ENCODE measurements at regions not wholly inside any gene's neighbourhood (a gene's known extent, or its start where the extent isn't known, plus 50 kb on each side); places are given as distances from the start of the nearest gene placed in this dataset.

DNA sequence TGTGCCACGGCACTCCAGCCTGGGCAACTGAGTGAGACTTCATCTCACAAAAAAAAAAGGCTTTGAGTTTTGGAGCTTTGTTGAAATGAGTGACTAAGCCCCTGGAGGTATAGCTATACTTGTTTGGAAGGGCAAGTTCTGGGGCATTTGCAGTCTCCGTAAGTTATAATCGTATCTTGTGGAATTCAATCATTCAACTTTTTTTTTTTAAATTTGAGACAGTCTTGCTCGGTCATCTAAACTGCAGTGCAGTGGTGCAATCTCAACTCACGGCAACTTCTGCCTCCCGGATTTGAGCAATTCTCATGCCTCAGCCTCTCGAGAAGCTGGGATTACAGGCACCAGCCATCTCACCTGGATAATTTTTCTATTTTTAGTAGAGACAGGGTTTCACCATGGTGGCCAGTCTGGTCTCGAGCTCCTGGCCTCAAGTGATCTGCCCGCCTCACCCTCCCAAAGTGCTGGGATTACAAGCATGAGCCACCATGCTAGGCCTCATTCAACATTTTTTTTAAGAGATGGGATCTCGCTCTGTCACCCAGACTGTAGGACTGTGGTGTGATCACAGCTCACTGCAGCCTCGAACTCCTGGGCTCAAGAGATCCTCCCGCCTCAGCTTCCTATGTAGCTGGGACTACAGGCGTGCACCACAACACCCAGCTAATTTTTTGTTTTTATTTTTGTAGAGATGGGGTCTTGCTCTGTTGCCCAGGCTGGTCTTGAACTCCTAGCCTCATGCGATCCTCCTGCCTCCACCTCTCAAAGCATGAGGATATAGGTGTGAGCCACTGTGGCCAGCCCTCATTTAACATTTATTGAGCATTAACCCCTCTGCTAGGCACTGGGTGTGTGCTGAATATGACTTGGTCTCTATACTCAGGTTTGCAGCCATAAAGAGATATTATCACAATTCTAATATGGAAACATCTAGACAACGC is 133.7 kb upstream of the MAP1LC3B2 start:
- TF ChIP-seq, protein P1, sequence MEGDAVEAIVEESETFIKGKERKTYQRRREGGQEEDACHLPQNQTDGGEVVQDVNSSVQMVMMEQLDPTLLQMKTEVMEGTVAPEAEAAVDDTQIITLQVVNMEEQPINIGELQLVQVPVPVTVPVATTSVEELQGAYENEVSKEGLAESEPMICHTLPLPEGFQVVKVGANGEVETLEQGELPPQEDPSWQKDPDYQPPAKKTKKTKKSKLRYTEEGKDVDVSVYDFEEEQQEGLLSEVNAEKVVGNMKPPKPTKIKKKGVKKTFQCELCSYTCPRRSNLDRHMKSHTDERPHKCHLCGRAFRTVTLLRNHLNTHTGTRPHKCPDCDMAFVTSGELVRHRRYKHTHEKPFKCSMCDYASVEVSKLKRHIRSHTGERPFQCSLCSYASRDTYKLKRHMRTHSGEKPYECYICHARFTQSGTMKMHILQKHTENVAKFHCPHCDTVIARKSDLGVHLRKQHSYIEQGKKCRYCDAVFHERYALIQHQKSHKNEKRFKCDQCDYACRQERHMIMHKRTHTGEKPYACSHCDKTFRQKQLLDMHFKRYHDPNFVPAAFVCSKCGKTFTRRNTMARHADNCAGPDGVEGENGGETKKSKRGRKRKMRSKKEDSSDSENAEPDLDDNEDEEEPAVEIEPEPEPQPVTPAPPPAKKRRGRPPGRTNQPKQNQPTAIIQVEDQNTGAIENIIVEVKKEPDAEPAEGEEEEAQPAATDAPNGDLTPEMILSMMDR (IDR thresholded peaks at IDR 0.05; ENCODE audit: low read depth, low read length) = no peak
- no peak overlapping the region for H3K4me3 ChIP-seq (ENCODE audit: low read depth, low read length)
- peak overlapping the region; percentile 73 for H3K27ac ChIP-seq (ENCODE audit: low read depth, low read length)
- H3K9me3 ChIP-seq (ENCODE audit: control insufficient read depth, insufficient read depth, low read length) = no peaks in the 10 kb centered on the region; the same call in 1 of the 2 replicates
- no peak for DNase-seq (ENCODE audit: low read depth, low spot score)
- CTCF ChIA-PET = no interaction called here
- no peaks in the 10 kb centered on the region for H3K27me3 ChIP-seq (ENCODE audit: control insufficient read depth, insufficient read depth, low read length)
- POLR2A ChIA-PET = no interaction called here

GRCh38 chr12:116426391-116427136 is 132.6 kb upstream of the MAP1LC3B2 start:
- ChIA-PET CTCF (no interaction called here), POLR2A (no interaction called here)
- no peaks in the 10 kb centered on the region; the same call in 1 of the 2 replicates for H3K9me3 ChIP-seq (ENCODE audit: control insufficient read depth, insufficient read depth, low read length)
- DNase-seq (ENCODE audit: low read depth, low spot score) = peak; percentile 89
- TF ChIP-seq, protein P1 (IDR thresholded peaks at IDR 0.05; ENCODE audit: low read depth, low read length) = peak; percentile 61
- no peak overlapping the region for H3K4me3 ChIP-seq (ENCODE audit: low read depth, low read length)
- H3K27ac ChIP-seq (ENCODE audit: low read depth, low read length) = peak overlapping the region; percentile 73
- no peaks in the 10 kb centered on the region for H3K27me3 ChIP-seq (ENCODE audit: control insufficient read depth, insufficient read depth, low read length)

GRCh38 chr12:116427200-116427930 is 131.8 kb upstream of the MAP1LC3B2 start:
- CTCF ChIA-PET = no interaction called here
- Histone ChIP-seq H3K4me3 (ENCODE audit: low read depth, low read length) (no peak overlapping the region), H3K27ac (ENCODE audit: low read depth, low read length) (no peak overlapping the region), H3K9me3 (ENCODE audit: control insufficient read depth, insufficient read depth, low read length) (peaks cover 3% of the 10 kb centered on the region), H3K27me3 (ENCODE audit: control insufficient read depth, insufficient read depth, low read length) (no peaks in the 10 kb centered on the region)
- POLR2A ChIA-PET = no interaction called here
- TF ChIP-seq, protein P1 (IDR thresholded peaks at IDR 0.05; ENCODE audit: low read depth, low read length) = no peak
- DNase-seq (ENCODE audit: low read depth, low spot score) = no peak

DNA sequence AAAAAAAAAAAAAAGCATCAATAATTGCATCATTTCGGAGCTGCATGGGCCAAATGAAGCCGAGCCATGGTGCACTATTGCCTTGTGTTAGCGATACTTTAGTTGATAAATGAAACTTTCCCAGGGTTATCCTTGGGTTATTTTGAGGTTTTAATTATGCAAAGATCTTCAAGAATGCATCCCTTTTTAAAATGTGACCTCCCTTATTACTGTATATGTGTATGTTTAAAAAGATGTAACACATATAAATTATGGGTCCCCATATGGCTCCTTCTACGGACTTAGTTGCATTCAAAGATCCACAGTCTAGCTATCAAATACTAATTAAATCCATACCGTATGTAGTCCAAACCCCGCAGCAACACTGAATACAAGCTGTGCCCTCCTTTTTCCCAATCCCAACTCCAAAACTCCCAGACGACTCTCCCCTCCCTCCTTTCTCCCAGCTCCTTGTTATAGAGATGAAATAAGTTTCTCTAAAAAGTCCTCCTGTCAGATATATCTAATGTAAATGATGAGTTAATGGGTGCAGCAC is 129.3 kb upstream of the MAP1LC3B2 start:
- no peak for DNase-seq (ENCODE audit: low read depth, low spot score)
- peaks cover 9% of the 10 kb centered on the region for H3K9me3 ChIP-seq (ENCODE audit: control insufficient read depth, insufficient read depth, low read length)
- POLR2A ChIA-PET = no interaction called here
- CTCF ChIA-PET = no interaction called here
- TF ChIP-seq, protein P1 (IDR thresholded peaks at IDR 0.05; ENCODE audit: low read depth, low read length) = no peak
- H3K4me3 ChIP-seq (ENCODE audit: low read depth, low read length) = no peak overlapping the region
- no peak overlapping the region for H3K27ac ChIP-seq (ENCODE audit: low read depth, low read length)
- H3K27me3 ChIP-seq (ENCODE audit: control insufficient read depth, insufficient read depth, low read length) = no peaks in the 10 kb centered on the region

Measured in AG04450 (cell line).